Gastroesophageal sphincter (tissue), 3 donors: ENCODE measurements at regions not wholly inside any gene's neighbourhood (a gene's known extent, or its start where the extent isn't known, plus 50 kb on each side); places are given as distances from the start of the nearest gene placed in this dataset.

Source experiments
- POLR2AphosphoS5 ChIP-seq: sonication (generic); formaldehyde crosslinking; IDR thresholded peaks from one replicate; pipeline ENCODE4 v1.6.1; 2017; ENCODE audit warnings: antibody characterized with exemption
- TF ChIP-seq, protein P1 (sequence below), 4 experiments: fragments of 200-600 bp in 2 of 4; fragments of 450-650 bp in 2 of 4; sonication (generic) in 1 of 4; IDR thresholded peaks; one replicate each; pipeline ENCODE4 v1.5.1; 2017 to 2019; ENCODE audit warnings: antibody characterized with exemption in 4 of 4, mild to moderate bottlenecking in 2 of 4, moderate library complexity in 2 of 4

DNA sequence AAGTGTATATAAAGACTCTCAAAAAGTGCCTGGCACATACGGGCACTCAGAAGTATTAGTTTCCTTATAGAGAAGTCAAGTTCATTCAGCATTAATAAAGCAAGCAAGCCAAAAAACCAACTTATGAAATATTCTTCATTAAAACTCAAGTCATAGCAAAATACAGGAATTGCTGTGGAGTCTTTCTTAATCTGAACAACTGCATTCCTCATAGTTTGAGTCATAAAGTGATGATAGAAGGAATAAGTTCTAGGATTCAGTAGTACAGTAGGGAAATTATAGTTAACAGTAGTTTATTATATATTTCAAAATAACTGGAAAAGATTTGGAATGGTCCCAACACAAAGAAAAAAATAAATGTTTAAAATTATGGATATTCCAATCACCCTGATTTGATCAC, 200.3 kb downstream of the C11orf91 start:
- TF ChIP-seq, protein P1, sequence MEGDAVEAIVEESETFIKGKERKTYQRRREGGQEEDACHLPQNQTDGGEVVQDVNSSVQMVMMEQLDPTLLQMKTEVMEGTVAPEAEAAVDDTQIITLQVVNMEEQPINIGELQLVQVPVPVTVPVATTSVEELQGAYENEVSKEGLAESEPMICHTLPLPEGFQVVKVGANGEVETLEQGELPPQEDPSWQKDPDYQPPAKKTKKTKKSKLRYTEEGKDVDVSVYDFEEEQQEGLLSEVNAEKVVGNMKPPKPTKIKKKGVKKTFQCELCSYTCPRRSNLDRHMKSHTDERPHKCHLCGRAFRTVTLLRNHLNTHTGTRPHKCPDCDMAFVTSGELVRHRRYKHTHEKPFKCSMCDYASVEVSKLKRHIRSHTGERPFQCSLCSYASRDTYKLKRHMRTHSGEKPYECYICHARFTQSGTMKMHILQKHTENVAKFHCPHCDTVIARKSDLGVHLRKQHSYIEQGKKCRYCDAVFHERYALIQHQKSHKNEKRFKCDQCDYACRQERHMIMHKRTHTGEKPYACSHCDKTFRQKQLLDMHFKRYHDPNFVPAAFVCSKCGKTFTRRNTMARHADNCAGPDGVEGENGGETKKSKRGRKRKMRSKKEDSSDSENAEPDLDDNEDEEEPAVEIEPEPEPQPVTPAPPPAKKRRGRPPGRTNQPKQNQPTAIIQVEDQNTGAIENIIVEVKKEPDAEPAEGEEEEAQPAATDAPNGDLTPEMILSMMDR (IDR thresholded peaks at IDR 0.05) = no peak
- no peak for TF ChIP-seq POLR2AphosphoS5
